Uterus (tissue), 3 donors: ENCODE measurements at regions not wholly inside any gene's neighbourhood (a gene's known extent, or its start where the extent isn't known, plus 50 kb on each side); places are given as distances from the start of the nearest gene placed in this dataset.

Source experiments
- DNase-seq, 2 donors: peaks; one replicate each; pipeline ENCODE4 v3.0.0-alpha.2; 2019 to 2020
- H3K27ac ChIP-seq, 2 donors: fragments of 200-600 bp; sonication (generic); 1 replicate in 1 of 2; 2 replicates in 1 of 2; pipeline ENCODE4 v1.5.1; 2016 to 2018
- H3K27me3 ChIP-seq, 2 donors: fragments of 200-600 bp; sonication (generic); one replicate each; pipeline ENCODE4 v1.5.1; 2018 to 2019; ENCODE audit warnings: control low read depth in 1 of 2
- H3K36me3 ChIP-seq, 2 donors: fragments of 200-600 bp; sonication (generic); one replicate each; pipeline ENCODE4 v1.5.1; 2019; ENCODE audit warnings: control low read depth in 1 of 2
- H3K4me1 ChIP-seq, 2 donors: fragments of 200-600 bp; sonication (generic); one replicate each; pipeline ENCODE4 v1.5.1; 2018 to 2019; ENCODE audit warnings: control low read depth in 1 of 2
- H3K4me3 ChIP-seq, 2 donors: fragments of 200-600 bp; sonication (generic); 1 replicate in 1 of 2; 2 replicates in 1 of 2; pipeline ENCODE4 v1.5.1; 2018 to 2019; ENCODE audit warnings: mild to moderate bottlenecking in 1 of 2
- H3K9me3 ChIP-seq, 2 donors: fragments of 200-600 bp; sonication (generic); one replicate each; pipeline ENCODE4 v1.5.1; 2019; ENCODE audit warnings: control low read depth in 1 of 2
- CTCF ChIP-seq, 4 experiments: fragments of 200-600 bp in 2 of 4; fragments of 450-650 bp in 2 of 4; sonication (generic) in 2 of 4; IDR thresholded peaks; one replicate each; pipeline ENCODE4 v1.5.1; 2016 to 2019; ENCODE audit warnings: antibody characterized with exemption in 4 of 4, mild to moderate bottlenecking in 2 of 4, moderate library complexity in 1 of 4
- POLR2A ChIP-seq, 2 donors: fragments of 450-650 bp; IDR thresholded peaks; one replicate each; pipeline ENCODE4 v1.6.1; 2016; ENCODE audit warnings: antibody characterized with exemption in 2 of 2, mild to moderate bottlenecking in 1 of 2, moderate library complexity in 1 of 2
- intact Hi-C: fragments of 100-400 bp; cut with DNase I; formaldehyde crosslinking; loops from one replicate; pipeline ENCODE4 v1.15.1; 2023; ENCODE audit warnings: low total_unique reads
- donor health status: DM: yes; HTN: yes; CAD: no.

GRCh38 chr4:30461218-30461617 lies 259.0 kb upstream of the PCDH7 start:
- no peak for TF ChIP-seq CTCF (IDR thresholded peaks at IDR 0.05)
- TF ChIP-seq POLR2A (IDR thresholded peaks at IDR 0.05): no peak
- Histone ChIP-seq H3K27ac (no peak overlapping the region), H3K4me1 (no peaks in the 10 kb centered on the region), H3K36me3 (no peaks in the 10 kb centered on the region), H3K27me3 (no peaks in the 10 kb centered on the region), H3K9me3 (no peaks in the 10 kb centered on the region), H3K4me3 (no peak overlapping the region)
- intact Hi-C loops: no loop called here
- DNase-seq: no peak

DNA sequence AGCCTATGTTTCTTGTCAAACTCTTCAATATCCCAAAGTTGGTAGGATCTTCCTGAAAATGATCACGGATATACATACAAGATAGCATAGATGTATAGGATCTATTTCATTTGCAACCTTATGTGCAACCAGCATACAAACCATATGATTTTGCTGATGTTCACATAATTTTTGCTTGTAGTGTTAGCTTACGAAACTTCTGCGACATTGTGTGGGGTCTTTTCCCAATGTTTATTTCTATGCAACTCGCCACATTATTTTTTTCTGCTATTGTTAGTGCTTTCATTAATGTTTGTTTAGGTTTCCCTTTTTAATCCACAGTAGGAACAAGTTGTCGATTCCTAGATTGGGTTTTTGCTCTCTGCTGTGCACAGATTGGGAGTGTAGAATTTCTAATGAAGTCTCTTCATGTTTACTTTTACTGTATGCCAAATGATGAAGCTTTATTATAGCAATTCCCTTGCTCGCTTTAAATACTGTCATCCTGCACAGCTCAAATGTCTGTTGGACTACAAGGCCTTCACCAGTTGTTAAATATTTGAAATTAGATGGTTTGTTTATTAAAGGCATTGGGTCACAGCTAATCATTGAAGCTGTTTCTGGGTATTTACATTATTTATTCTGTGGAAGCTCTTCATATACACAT lies 257.6 kb upstream of the PCDH7 start:
- TF ChIP-seq CTCF (IDR thresholded peaks at IDR 0.05) (no peak), POLR2A (IDR thresholded peaks at IDR 0.05) (no peak)

DNA sequence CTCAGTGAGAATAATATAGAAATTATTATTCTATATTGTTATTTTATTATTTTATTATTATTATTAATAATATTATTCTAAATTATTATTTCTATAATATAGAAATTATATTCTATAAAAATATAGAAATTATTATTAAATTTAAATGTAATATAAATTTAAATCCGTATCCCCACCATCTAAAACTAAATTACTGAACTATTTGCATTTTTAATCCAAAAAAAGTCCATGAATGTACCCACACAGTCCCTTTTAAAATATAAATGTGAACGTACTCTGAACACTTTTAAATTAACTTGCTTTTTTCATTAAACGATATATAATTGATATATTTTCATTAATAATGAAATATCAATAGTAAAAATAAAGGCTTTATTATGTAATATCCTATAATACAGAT lies 248.3 kb upstream of the PCDH7 start:
- no peaks in the 10 kb centered on the region for H3K36me3 ChIP-seq

More for the DNA sequence above, 257.6 kb upstream of the PCDH7 start:
- no peaks in the 10 kb centered on the region for H3K9me3 ChIP-seq
- no peak overlapping the region for H3K4me3 ChIP-seq
- H3K27ac ChIP-seq: no peak overlapping the region
- no peaks in the 10 kb centered on the region for H3K4me1 ChIP-seq
- no peak for DNase-seq
- H3K36me3 ChIP-seq: no peaks in the 10 kb centered on the region
- intact Hi-C loops: no loop called here
- no peaks in the 10 kb centered on the region for H3K27me3 ChIP-seq

GRCh38 chr4:30473225-30473624 lies 246.9 kb upstream of the PCDH7 start:
- Histone ChIP-seq H3K27ac (no peak overlapping the region), H3K4me1 (no peaks in the 10 kb centered on the region), H3K9me3 (no peaks in the 10 kb centered on the region), H3K4me3 (no peak overlapping the region), H3K36me3 (no peaks in the 10 kb centered on the region), H3K27me3 (no peaks in the 10 kb centered on the region)
- TF ChIP-seq POLR2A (IDR thresholded peaks at IDR 0.05) (no peak), CTCF (IDR thresholded peaks at IDR 0.05) (no peak)
- no peak for DNase-seq
- intact Hi-C loops: no loop called here

More for the DNA sequence above, 248.3 kb upstream of the PCDH7 start:
- Histone ChIP-seq H3K27ac (no peak overlapping the region), H3K27me3 (no peaks in the 10 kb centered on the region), H3K4me3 (no peak overlapping the region), H3K9me3 (no peaks in the 10 kb centered on the region), H3K4me1 (no peaks in the 10 kb centered on the region)
- TF ChIP-seq CTCF (IDR thresholded peaks at IDR 0.05): no peak
- no peak for TF ChIP-seq POLR2A (IDR thresholded peaks at IDR 0.05)
- no peak for DNase-seq
- intact Hi-C loops: no loop called here

GRCh38 chr4:30495251-30495650 lies 224.9 kb upstream of the PCDH7 start:
- Histone ChIP-seq H3K36me3 (no peaks in the 10 kb centered on the region), H3K27me3 (no peaks in the 10 kb centered on the region), H3K4me1 (no peaks in the 10 kb centered on the region), H3K9me3 (no peaks in the 10 kb centered on the region), H3K4me3 (no peak overlapping the region), H3K27ac (no peak overlapping the region)
- DNase-seq: no peak
- intact Hi-C loops: no loop called here
- no peak for TF ChIP-seq CTCF (IDR thresholded peaks at IDR 0.05)
- TF ChIP-seq POLR2A (IDR thresholded peaks at IDR 0.05): no peak
